Loucy (cell line): ENCODE measurements at regions not wholly inside any gene's neighbourhood (a gene's known extent, or its start where the extent isn't known, plus 50 kb on each side); places are given as distances from the start of the nearest gene placed in this dataset.

Experiments used
- H2AFZ ChIP-seq: fragments of 200-600 bp; sonication (generic); 2 replicates; pipeline ENCODE4 v1.6.0; 2016; ENCODE audit warnings: antibody characterized with exemption, mild to moderate bottlenecking, low read length, moderate library complexity
- H3F3A ChIP-seq: fragments of 200-600 bp; 2 replicates; pipeline ENCODE4 v1.6.0; 2016; ENCODE audit warnings: antibody characterized with exemption, low read depth, mild to moderate bottlenecking
- H3K27me3 ChIP-seq: fragments of 200-600 bp; sonication (generic); 2 replicates; pipeline ENCODE4 v1.6.1; 2014; ENCODE audit warnings: low read length, mild to moderate bottlenecking; ENCODE audit not compliant: insufficient read depth, poor library complexity, severe bottlenecking
- H3K36me3 ChIP-seq: fragments of 200-600 bp; sonication (generic); 2 replicates; pipeline ENCODE4 v1.6.1; 2016; ENCODE audit warnings: low read length; ENCODE audit not compliant: insufficient read depth
- H3K4me1 ChIP-seq: fragments of 200-600 bp; sonication (generic); 2 replicates; pipeline ENCODE4 v1.5.1; 2014; ENCODE audit warnings: low read length, mild to moderate bottlenecking; ENCODE audit not compliant: insufficient read depth, poor library complexity, severe bottlenecking
- H3K4me2 ChIP-seq: fragments of 200-600 bp; sonication (generic); 2 replicates; pipeline ENCODE4 v1.6.0; 2014; ENCODE audit warnings: antibody characterized with exemption, low read length, low read depth, mild to moderate bottlenecking; ENCODE audit not compliant: poor library complexity, severe bottlenecking
- H3K4me3 ChIP-seq: fragments of 200-600 bp; sonication (generic); 2 replicates; pipeline ENCODE4 v1.5.1; 2014; ENCODE audit warnings: low read length, mild to moderate bottlenecking, mixed read lengths; ENCODE audit not compliant: poor library complexity, severe bottlenecking
- H3K79me2 ChIP-seq: fragments of 200-600 bp; sonication (generic); 2 replicates; pipeline ENCODE4 v1.6.1; 2014; ENCODE audit warnings: low read length; ENCODE audit not compliant: insufficient read depth
- H3K9ac ChIP-seq: fragments of 200-600 bp; sonication (generic); 2 replicates; pipeline ENCODE4 v1.6.0; 2014; ENCODE audit warnings: mild to moderate bottlenecking, low read depth, low read length, moderate library complexity; ENCODE audit not compliant: poor library complexity, severe bottlenecking
- H3K9me2 ChIP-seq: fragments of 200-600 bp; sonication (generic); replicated peaks from 2 replicates; pipeline ENCODE4 v1.6.1; 2016; ENCODE audit warnings: low read depth, low read length, mixed read lengths
- H3K9me3 ChIP-seq: fragments of 200-600 bp; sonication (generic); 2 replicates; pipeline ENCODE4 v1.6.1; 2014; ENCODE audit warnings: mild to moderate bottlenecking, antibody characterized with exemption, low read length, low read depth; ENCODE audit not compliant: insufficient read depth
- H4K20me1 ChIP-seq: fragments of 200-600 bp; sonication (generic); 2 replicates; pipeline ENCODE4 v1.6.0; 2014; ENCODE audit warnings: antibody characterized with exemption, low read length, mild to moderate bottlenecking; ENCODE audit not compliant: insufficient read depth, poor library complexity, severe bottlenecking
- EZH2phosphoT487 ChIP-seq: fragments of 200-600 bp; IDR thresholded peaks from 2 replicates; pipeline ENCODE4 v1.6.1; 2018; ENCODE audit warnings: antibody characterized with exemption, mild to moderate bottlenecking, moderate library complexity, borderline replicate concordance
- TF ChIP-seq, protein P1 (sequence below): fragments of 200-600 bp; sonication (generic); conservative IDR thresholded peaks from 2 replicates; pipeline ENCODE4 v1.5.1; 2014; ENCODE audit warnings: mild to moderate bottlenecking, antibody characterized with exemption, low read length

DNA sequence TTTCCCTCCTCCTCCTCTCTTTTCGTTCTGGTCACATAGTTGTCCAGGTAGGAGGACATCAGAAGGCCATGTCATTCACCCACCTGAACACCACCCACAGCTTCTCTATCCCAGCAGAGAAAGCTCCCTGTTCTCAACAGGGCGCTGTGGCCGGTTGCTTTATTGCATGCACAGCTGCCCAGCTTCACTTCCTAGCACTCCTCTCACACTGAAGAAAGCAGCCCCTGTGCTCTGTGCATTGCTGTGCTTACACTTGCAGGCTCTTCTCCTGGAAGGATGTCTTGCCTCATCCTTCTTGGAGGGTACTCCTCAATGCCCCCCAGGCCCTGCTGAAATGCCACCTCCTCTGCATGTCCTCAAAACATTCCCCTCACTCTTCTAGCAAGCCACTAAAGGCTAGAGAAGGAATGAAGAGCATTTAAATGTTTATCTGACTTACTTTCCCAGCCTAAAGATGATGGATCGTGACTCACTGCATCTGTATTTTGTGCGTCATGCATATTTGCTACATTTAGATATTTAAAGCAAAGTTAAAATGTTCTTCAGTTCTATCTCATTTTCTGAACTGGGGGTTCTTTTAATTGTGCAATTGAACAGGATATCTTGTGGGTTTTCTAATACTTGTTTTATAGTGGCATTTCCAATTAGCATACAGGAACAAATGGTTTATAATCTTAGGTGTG is 186.4 kb upstream of the PUDP start:
- peaks cover 13% of the 10 kb centered on the region; the same call in 1 of the 2 replicates for H3K36me3 ChIP-seq
- H4K20me1 ChIP-seq = no peaks in the 10 kb centered on the region
- H2AFZ ChIP-seq = no peak overlapping the region
- H3K79me2 ChIP-seq = no peaks in the 10 kb centered on the region
- no peak overlapping the region for H3K4me2 ChIP-seq
- no peak for TF ChIP-seq EZH2phosphoT487
- TF ChIP-seq, protein P1, sequence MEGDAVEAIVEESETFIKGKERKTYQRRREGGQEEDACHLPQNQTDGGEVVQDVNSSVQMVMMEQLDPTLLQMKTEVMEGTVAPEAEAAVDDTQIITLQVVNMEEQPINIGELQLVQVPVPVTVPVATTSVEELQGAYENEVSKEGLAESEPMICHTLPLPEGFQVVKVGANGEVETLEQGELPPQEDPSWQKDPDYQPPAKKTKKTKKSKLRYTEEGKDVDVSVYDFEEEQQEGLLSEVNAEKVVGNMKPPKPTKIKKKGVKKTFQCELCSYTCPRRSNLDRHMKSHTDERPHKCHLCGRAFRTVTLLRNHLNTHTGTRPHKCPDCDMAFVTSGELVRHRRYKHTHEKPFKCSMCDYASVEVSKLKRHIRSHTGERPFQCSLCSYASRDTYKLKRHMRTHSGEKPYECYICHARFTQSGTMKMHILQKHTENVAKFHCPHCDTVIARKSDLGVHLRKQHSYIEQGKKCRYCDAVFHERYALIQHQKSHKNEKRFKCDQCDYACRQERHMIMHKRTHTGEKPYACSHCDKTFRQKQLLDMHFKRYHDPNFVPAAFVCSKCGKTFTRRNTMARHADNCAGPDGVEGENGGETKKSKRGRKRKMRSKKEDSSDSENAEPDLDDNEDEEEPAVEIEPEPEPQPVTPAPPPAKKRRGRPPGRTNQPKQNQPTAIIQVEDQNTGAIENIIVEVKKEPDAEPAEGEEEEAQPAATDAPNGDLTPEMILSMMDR = no peak
- H3K9ac ChIP-seq = no peak overlapping the region
- no peaks in the 10 kb centered on the region for H3F3A ChIP-seq
- H3K4me3 ChIP-seq = no peak overlapping the region
- H3K4me1 ChIP-seq = no peaks in the 10 kb centered on the region
- no peaks in the 10 kb centered on the region for H3K27me3 ChIP-seq
- H3K9me3 ChIP-seq = no peaks in the 10 kb centered on the region
- H3K9me2 ChIP-seq = no peaks in the 10 kb centered on the region

DNA sequence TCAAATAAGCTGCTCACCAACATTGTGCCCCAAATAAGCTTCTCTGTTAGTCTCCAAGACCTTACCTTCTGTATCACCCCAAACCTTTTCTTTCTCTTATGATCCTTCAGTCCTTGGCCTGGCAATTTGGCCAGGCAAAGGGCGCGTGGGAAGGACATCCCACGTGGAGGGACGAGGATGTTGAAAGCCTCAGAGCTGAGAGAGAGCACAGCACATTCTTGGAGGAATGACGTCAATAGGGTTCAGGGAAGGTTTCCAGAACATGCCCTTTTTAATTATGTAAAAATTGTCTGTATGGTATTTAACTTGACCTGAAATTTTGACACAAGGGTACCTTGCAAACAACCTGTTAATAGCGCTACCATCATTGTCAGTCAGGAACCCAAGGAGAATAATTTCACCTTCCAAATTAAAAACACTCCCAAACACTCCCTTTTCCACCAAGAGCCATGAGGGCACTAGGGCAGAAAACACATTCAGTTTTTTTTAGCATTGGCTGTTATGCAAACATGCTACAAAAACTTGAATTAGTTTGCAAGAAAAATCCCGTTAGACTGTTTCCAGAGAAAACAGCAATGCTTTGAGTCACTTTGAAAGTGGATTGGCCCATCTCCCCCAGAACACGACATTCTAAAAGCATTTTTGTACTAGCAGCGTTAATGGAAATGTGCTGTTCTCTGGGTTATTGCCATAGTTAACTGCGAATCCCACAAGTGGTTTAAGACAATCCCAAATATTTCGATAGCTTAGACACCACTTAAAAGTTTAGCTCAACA is 183.2 kb upstream of the PUDP start:
- Histone ChIP-seq H3K4me2 (no peak overlapping the region), H3K9ac (no peak overlapping the region), H3K4me1 (no peaks in the 10 kb centered on the region), H3K4me3 (no peak overlapping the region), H3K36me3 (peaks cover 16% of the 10 kb centered on the region; the same call in 1 of the 2 replicates), H2AFZ (no peak overlapping the region), H3K9me3 (no peaks in the 10 kb centered on the region), H3F3A (no peaks in the 10 kb centered on the region), H3K79me2 (no peaks in the 10 kb centered on the region), H3K27me3 (no peaks in the 10 kb centered on the region), H4K20me1 (no peaks in the 10 kb centered on the region), H3K9me2 (no peaks in the 10 kb centered on the region)
- no peak for TF ChIP-seq EZH2phosphoT487
- TF ChIP-seq, protein P1 = no peak

DNA sequence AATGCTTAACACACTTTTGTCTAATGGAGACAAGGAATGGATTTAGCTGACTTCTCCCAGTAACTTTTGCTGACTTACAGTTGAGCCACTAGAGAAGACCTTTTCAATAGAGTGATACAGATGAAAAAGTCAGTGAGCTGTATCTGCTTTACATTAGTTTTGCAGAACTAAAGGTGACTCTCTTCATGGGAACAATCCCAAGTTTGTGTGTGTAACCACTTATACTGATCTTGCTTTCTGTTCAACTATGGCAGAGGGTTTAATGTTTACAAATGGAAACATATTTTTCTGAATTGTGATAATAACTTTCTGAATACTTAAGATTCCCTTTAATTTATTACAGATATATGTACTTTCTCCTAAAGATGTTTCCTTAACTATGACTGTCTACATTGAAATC is 182.6 kb upstream of the PUDP start:
- Histone ChIP-seq H3K4me3 (no peak overlapping the region), H3K9me3 (no peaks in the 10 kb centered on the region), H3K36me3 (peaks cover 21% of the 10 kb centered on the region; the same call in 1 of the 2 replicates), H3K9ac (no peak overlapping the region), H3K9me2 (no peaks in the 10 kb centered on the region), H3K4me2 (no peak overlapping the region), H3K79me2 (no peaks in the 10 kb centered on the region), H2AFZ (no peak overlapping the region), H4K20me1 (no peaks in the 10 kb centered on the region), H3K27me3 (no peaks in the 10 kb centered on the region), H3F3A (no peaks in the 10 kb centered on the region), H3K4me1 (no peaks in the 10 kb centered on the region)
- TF ChIP-seq, protein P1 = no peak
- TF ChIP-seq EZH2phosphoT487 = no peak
